NCI-H187 (cell line): ENCODE measurements at regions not wholly inside any gene's neighbourhood (a gene's known extent, or its start where the extent isn't known, plus 50 kb on each side); places are given as distances from the start of the nearest gene placed in this dataset.
"Not testable (repeated sequence)": the region's sequence is repeated elsewhere in the genome, so short reads cannot be mapped to it uniquely, and the experiment has no call there.

ENCODE experiments used
- DNase-seq, 2 experiments: peaks; one replicate each; lab custom pipeline; 2025; lab: John Stamatoyannopoulos, UW

DNA sequence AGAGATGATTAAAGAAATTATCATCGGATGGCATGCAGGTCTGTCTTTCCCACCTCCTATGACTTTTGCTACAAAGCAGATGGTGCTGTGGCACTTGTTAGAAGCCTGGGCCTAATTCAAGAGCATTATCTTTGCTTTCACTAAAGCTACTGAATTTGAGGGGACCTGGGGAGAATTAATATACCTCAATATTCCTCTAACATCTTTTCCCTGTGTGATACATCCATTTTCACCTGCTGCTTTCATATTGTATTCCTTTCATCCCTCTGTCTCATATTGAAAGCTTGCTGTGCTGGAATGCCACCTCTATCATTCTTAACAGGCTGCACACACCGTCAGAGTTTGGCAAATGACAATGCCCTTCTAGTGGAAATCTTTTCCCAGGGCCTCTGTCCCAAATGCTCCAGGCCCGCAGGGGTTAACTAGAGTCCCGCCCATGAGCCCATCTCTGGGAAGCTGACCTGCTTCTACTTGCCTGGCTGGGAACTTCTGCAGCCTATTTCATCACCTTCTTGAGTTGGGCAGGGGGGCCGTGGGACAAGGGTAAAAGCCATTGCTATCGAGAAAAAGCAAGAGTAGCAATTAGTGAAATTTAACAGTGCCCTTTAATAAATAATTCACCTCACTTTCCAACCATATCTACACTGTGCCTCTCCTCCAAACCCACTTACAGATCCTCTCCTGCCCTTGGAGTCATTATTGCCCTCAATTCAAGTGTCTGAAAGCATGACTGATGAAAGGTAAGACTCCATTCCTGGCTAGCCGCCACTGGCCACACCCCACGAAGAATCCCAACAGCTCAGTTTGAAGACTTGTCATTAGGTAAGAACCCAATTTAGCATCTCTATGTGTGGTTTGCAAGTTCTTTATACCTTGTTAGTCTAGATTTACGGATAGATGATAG, 126.7 kb upstream of the BTG1 start:
- DNase-seq = peak; percentile 10

GRCh38 chr12:92271341-92271740, 125.7 kb upstream of the BTG1 start:
- DNase-seq = no peak

DNA sequence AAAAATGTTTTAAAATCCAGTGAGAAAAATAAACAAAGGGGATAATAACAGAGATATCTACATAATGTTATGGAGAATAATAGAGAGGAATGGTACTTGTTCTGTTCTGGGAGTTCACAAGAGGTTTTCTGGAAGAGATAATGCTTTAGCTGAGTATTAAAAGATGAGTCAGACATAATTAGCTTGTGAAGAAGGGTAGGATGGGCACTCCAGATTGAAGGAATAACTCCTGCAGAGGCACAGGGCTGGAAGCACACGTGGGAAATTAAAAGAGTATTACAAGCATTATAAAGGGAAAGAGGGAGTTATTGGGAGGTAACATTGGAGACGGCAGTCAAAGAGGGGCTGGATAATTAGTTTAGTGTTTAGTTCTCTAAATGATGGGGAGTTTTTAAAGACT, 124.9 kb upstream of the BTG1 start:
- no peak for DNase-seq

GRCh38 chr12:92268946-92269345, 123.3 kb upstream of the BTG1 start:
- no peak for DNase-seq

DNA sequence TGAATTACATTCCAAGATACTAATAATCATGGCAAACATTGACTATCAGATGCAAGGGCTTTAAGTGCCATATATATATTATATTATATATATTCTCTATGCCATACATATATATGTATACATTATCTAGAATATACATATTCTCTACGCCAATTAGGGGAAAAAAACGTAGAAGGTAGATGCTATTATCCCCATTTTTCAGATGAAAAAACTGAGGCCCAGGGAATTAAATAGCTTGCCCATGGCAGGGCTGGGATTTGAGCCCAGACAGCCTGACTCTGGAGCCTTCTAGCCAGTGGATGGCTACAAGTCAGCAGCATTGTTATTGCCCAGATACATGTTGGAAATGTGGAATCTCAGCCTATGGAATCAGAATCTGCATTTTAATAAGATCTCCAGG, 116.0 kb upstream of the BTG1 start:
- no peak for DNase-seq

- no peak for DNase-seq
Measured at GRCh38 chr12:92261071-92261470, 115.4 kb upstream of the BTG1 start.

- no peak for DNase-seq
Measured at GRCh38 chr12:92259696-92260251, 114.1 kb upstream of the BTG1 start.

DNA sequence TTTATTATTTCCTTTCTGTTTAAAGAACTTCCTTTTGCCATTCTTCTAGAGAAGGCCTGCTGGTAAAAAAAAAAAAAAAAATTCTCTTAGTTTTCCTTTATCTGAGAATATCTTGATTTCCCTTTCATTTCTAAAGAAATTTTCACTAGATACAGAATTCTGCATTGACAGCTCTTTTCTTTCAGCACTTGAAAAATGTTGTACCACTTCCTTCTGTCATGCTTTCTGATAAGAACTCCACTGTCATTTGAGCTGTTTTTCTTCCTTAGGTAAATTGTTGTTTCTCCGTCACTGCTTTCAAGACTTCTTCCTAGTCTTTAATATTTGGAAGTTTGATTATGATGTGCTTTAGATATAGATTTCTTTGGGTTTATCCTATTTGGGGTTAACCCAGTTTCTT, 113.6 kb upstream of the BTG1 start:
- no peak for DNase-seq

- no peak for DNase-seq
Measured at GRCh38 chr12:92257261-92257660, 111.6 kb upstream of the BTG1 start.

GRCh38 chr12:92255741-92256140, 110.1 kb upstream of the BTG1 start:
- no peak for DNase-seq

DNA sequence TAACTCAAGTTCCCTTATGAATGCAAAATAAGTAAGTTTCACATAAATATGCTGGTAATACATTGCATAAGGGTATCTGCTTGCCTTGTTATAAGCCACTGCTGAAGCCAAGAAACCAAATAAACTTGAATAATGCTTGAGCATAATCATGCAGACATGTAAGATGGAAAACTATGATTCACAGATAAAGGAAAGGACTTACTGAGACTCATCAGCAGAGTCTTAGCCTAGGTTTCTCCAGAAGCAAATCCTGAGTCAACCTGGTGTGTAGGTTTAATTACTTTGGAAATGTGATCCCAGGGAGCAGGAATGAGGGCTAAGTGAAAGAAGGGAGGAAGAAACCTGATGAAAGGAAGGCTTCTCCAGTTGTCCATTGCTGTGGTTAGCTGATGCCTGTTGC, 107.7 kb upstream of the BTG1 start:
- DNase-seq = no peak

- DNase-seq = no peak
Measured at GRCh38 chr12:92248977-92249376, 103.3 kb upstream of the BTG1 start.

- no peak for DNase-seq
Measured at GRCh38 chr12:92244036-92244435, 98.4 kb upstream of the BTG1 start.

GRCh38 chr12:92242907-92243306, 97.3 kb upstream of the BTG1 start:
- no peak for DNase-seq

GRCh38 chr12:92237762-92238523, 92.3 kb upstream of the BTG1 start:
- DNase-seq = no peak

DNA sequence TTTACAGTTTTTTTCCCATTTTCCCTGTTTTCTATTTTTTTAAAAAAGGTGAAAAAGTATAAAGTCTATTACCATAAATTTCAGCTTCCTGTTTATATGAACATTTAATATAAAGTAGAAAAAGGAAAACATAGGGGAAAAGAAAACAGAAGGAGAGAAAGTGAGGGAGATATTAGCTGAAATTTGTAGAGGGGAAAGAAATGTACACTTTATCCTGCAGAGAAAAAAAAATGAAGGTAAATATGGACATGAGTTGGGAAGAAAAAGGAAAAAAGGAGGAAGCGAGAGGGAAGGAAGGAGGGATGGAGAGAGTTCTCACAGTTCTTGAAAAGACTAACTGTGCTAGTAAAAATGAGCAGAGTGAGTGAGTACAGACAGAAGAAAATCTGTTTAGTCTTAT, 91.6 kb upstream of the BTG1 start:
- DNase-seq = no peak

- no peak for DNase-seq
Measured at GRCh38 chr12:92235703-92236472, 90.2 kb upstream of the BTG1 start.

GRCh38 chr12:92234533-92234932, 88.9 kb upstream of the BTG1 start:
- no peak for DNase-seq

DNA sequence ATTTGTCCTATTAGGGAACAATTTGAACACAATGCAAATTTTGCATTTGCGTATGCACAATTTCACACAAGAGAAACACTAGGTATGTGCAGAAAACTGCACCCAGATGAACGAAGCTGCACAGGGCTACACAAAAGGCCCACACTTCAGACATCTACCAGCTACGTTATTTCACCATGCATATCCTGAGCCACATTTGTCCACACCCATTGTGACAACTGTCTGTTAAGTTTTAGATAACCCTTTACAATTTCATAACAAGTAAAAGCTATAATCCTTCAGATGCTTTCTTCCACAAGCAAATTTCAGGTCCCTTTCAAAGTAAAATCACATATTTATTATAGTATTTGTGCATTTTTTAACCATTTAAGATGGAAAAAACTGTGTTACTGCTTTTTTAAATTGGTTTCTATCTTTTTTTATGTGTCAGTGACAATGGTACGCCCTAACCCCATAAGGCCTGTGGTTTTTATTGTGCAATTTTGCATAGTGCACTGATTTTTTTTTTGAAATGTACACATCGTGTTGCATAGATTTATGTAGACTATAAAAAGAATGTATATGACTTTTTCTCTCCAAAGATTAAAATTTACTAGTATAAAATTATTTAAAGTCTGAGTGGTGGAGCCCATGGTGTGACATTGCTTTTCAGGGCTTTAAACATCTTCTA, 87.8 kb upstream of the BTG1 start:
- no peak for DNase-seq

- not testable (repeated sequence) for DNase-seq
Measured at GRCh38 chr12:92232371-92232932, 86.8 kb upstream of the BTG1 start.

DNA sequence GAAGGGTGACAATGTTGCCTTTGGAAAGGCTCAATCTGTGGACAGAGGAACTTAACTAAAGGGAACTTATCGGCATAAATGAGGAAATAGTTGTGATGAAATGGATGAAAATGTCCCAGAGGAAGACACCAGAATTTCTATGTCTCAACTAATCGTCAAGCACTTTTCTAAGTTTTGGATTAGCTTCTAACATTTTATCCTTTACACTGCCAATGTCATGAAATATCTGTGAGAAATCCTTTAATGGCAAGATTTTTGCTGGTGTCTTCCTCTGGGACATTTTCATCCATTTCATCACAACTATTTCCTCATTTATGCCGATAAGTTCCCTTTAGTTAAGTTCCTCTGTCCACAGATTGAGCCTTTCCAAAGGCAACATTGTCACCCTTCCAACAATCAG, 86.3 kb upstream of the BTG1 start:
- DNase-seq = not testable (repeated sequence)
